ES-I3 (cell line): ENCODE measurements at regions not wholly inside any gene's neighbourhood (a gene's known extent, or its start where the extent isn't known, plus 50 kb on each side); places are given as distances from the start of the nearest gene placed in this dataset.

Experiments
- H3K36me3 ChIP-seq: 2 replicates; pipeline ENCODE4 v1.6.1; 2013; ENCODE audit warnings: mild to moderate bottlenecking, low read length, control low read depth, moderate library complexity; ENCODE audit not compliant: insufficient read depth
- H3K4me1 ChIP-seq: 2 replicates; pipeline ENCODE4 v1.6.1; 2013; ENCODE audit warnings: mild to moderate bottlenecking, control low read depth, low read length; ENCODE audit not compliant: insufficient read depth
- H3K9ac ChIP-seq: 2 replicates; pipeline ENCODE4 v1.6.1; 2013; ENCODE audit warnings: low read depth, mild to moderate bottlenecking, low read length, moderate library complexity
- H3K9me3 ChIP-seq: 2 replicates; pipeline ENCODE4 v1.6.1; 2013; ENCODE audit warnings: mild to moderate bottlenecking, low read length, moderate library complexity; ENCODE audit not compliant: control insufficient read depth, insufficient read depth

DNA sequence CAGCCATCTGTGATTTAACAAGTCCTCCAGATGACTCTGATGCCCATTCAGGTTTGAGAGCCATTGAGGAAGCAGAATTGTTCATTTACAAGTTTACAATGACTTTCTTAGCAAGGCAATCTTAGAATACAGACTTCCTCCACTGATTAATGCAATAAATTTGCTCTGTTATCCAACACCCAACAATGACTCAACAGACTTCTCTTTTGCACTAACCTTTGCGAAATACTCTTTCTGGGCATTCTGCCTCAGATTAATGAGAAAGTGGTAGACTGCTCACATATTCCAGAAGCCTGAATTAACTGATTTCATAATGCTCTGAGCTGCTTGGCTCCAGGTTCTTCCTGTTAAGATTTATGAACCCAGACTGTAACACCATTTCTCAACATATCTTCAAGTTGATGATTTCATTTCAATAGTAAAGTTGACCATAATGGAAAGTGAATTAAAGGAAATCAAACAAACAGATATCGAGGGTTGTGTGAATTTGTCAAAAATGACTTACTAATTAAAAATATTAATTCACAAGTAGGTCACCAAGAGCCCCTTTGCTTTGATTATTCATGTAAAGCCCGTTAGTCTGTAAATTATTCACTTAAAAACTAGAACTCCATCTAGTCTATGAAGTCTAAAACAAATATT is 70.5 kb upstream of the BLID start:
- H3K9ac ChIP-seq, result no peak overlapping the region
- 0 out of 2 replicates have a peak, but pooled peaks cover 2% of the 10 kb centered on the region for H3K9me3 ChIP-seq
- H3K4me1 ChIP-seq, result no peaks in the 10 kb centered on the region
- H3K36me3 ChIP-seq, result no peaks in the 10 kb centered on the region

DNA sequence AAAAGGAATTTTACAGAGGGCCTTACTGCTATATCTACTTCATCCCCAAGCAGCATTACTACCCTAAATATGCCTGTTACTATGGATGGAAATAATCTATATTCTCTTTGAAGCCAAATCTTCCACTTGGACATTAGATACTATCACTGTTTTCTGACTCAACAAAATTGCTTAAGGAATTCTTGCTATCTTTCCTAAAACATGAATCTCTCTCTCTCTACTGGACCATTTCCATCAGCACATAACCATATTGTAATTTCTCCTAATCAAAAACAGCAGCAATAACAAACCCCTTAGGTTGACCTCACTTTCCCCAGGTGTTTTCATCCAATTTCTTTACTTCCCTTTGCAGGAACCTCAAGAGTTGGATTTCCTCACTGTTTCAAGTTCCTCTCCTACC is 67.9 kb upstream of the BLID start:
- Histone ChIP-seq H3K9me3 (0 out of 2 replicates have a peak, but pooled peaks cover 2% of the 10 kb centered on the region), H3K9ac (no peak overlapping the region), H3K36me3 (no peaks in the 10 kb centered on the region), H3K4me1 (peaks cover 18% of the 10 kb centered on the region)

DNA sequence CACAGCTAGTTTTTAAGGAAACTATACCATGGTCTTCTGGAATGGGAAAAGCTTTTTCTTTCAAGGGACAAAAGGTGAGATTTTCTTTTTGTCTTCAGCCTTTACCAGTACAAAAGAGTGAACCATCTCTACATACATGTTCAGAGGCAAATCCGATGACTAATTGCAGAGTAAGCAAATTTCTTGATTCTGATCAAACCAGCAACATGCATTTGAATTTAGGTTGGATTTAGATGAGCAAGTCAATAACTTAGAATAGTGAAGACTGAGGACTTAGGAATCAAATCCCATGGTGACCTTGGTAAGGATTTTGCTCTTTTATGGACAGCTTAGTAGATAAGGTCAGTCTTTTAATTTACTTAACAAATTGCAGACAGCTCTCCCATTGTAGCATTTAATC is 65.9 kb upstream of the BLID start:
- no peak overlapping the region for H3K9ac ChIP-seq
- 0 out of 2 replicates have a peak, but pooled peaks cover 2% of the 10 kb centered on the region for H3K9me3 ChIP-seq
- peaks cover 18% of the 10 kb centered on the region for H3K4me1 ChIP-seq
- H3K36me3 ChIP-seq, result no peaks in the 10 kb centered on the region

- Histone ChIP-seq H3K9ac (no peak overlapping the region), H3K4me1 (peaks cover 18% of the 10 kb centered on the region), H3K36me3 (no peaks in the 10 kb centered on the region), H3K9me3 (no peaks in the 10 kb centered on the region)
Observed at GRCh38 chr11:122181372-122181771, 65.4 kb upstream of the BLID start.

GRCh38 chr11:122179961-122180834 is 64.2 kb upstream of the BLID start:
- Histone ChIP-seq H3K9me3 (no peaks in the 10 kb centered on the region), H3K4me1 (peaks cover 18% of the 10 kb centered on the region), H3K36me3 (no peaks in the 10 kb centered on the region), H3K9ac (no peak overlapping the region)

GRCh38 chr11:122178795-122179194 is 62.8 kb upstream of the BLID start:
- H3K36me3 ChIP-seq, result no peaks in the 10 kb centered on the region
- no peaks in the 10 kb centered on the region for H3K9me3 ChIP-seq
- no peak overlapping the region for H3K9ac ChIP-seq
- H3K4me1 ChIP-seq, result peaks cover 18% of the 10 kb centered on the region

DNA sequence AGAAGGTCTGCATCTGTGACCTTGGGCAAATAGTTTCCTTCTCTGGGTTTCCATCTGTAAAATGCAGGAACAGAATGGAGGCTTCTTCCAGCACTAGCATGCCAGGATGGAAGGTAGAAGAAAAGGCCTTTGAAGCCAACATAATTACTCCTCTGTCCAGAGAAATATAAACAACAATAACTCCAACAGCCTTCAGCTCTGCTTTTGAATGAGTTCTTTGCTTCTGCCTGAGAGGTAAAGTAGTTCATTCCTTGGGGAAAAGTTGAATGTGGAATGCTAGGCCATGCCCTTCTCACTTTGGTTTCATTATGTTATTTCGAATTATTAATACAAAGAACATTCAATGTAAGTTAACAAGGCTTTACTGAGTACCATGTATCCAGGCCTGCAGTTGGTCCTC is 61.2 kb upstream of the BLID start:
- Histone ChIP-seq H3K36me3 (no peaks in the 10 kb centered on the region), H3K4me1 (peaks cover 18% of the 10 kb centered on the region), H3K9ac (no peak overlapping the region), H3K9me3 (no peaks in the 10 kb centered on the region)

DNA sequence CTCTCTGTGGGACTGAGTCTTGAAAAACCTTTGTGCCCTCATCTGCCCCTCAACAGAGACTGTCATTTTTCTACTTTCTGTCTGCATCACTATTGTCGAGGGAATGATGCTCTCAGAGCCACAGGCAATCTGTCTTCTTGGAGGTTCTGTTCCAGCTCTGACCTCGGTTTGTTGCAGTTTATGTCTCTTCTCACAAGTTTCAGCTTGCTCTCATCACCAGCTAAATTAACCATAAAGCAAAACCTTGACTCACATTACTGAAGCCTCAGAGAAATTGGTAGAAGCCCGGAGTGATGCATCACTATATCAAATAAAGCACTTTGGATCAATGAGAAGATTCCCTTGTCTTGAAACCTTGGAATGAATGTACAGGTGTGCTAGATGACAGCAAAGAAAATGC is 60.6 kb upstream of the BLID start:
- Histone ChIP-seq H3K9ac (no peak overlapping the region), H3K36me3 (no peaks in the 10 kb centered on the region), H3K9me3 (no peaks in the 10 kb centered on the region), H3K4me1 (peaks cover 18% of the 10 kb centered on the region)

DNA sequence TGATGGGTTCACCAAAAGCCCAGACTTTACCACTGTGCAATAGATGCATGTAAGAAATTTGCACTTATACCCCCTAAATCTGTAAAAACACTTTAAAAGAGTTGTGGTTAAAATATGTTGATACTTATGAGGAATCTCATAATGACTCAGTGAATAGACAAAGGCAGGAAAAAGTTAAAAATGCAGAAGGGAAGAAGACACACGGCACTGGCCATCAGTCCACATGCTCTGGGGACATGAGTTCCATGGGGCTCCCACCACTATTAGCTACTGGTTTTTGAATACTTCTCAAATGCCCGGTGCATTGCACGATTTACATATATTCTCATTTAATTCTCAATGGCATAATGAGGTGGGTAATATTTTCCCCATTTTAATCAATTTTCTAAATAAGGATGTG is 59.3 kb upstream of the BLID start:
- no peaks in the 10 kb centered on the region for H3K36me3 ChIP-seq
- peaks cover 10% of the 10 kb centered on the region for H3K4me1 ChIP-seq
- no peaks in the 10 kb centered on the region for H3K9me3 ChIP-seq
- no peak overlapping the region for H3K9ac ChIP-seq

DNA sequence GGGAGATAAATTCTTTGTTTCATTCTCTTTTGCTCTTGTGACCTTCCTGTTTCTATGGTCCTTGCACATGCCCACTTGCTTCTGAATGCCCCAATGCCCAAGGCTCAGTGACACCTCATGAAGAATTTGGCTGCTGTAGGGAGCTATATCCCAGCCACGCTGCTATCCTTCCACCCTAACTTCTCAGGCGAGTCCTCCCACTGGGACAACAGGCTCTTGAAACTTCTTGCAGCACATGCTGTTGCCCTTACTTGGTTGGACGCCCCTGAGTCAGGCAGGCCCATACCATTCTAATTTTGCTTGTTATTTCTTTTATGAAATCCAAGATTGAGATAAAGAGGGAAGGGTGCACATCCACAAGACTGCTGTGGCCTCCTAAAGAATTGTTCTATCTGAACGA is 57.6 kb upstream of the BLID start:
- H3K4me1 ChIP-seq, result no peaks in the 10 kb centered on the region
- no peaks in the 10 kb centered on the region for H3K36me3 ChIP-seq
- H3K9me3 ChIP-seq, result no peaks in the 10 kb centered on the region
- H3K9ac ChIP-seq, result no peak overlapping the region

DNA sequence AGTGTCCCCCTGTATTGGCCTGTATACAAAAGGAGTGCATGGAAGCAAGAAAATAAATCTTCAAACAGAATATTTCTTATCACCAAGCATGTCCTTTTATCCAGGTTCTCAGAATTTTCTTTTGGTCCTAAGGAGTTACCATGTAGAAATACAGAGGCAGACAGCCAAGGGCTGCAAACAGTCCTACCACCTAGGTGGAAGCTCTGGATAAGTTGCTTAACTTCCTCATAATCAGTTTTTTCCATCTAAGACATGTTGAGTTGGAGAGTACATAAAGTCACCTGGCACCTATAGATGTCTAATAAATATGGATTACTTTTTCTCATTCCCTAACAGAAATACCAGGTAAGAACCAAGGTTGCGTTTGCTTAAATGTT is 57.0 kb upstream of the BLID start:
- Histone ChIP-seq H3K9ac (no peak overlapping the region), H3K4me1 (peaks cover 1% of the 10 kb centered on the region; the same call in 1 of the 2 replicates), H3K36me3 (no peaks in the 10 kb centered on the region)

GRCh38 chr11:122172352-122173073 is 56.5 kb upstream of the BLID start:
- peaks cover 4% of the 10 kb centered on the region; the same call in 1 of the 2 replicates for H3K4me1 ChIP-seq
- H3K36me3 ChIP-seq, result no peaks in the 10 kb centered on the region
- no peaks in the 10 kb centered on the region for H3K9me3 ChIP-seq
- H3K9ac ChIP-seq, result no peak overlapping the region

More for the DNA sequence above, 57.0 kb upstream of the BLID start:
- no peaks in the 10 kb centered on the region for H3K9me3 ChIP-seq

GRCh38 chr11:122170815-122171475 is 54.9 kb upstream of the BLID start:
- Histone ChIP-seq H3K9me3 (no peaks in the 10 kb centered on the region), H3K9ac (no peak overlapping the region), H3K4me1 (peaks cover 8% of the 10 kb centered on the region), H3K36me3 (no peaks in the 10 kb centered on the region)

DNA sequence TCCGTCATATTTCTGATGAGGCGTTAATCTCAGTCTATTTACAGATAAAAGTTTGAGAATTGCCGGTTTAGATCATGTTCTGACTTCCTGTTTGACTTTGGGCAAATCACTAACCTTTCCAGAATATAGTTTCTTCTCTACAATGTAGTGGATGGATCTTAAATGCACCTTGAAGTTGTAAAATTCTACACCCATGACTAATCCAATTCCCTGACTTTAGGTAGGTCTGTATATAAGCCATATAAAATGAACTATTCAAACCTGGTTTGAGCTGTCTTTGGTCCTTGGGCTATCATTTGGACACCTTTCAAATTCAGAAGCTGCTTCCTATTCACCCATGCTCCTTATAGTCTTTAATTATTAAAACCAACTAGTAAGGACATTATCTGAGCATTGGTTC is 52.2 kb upstream of the BLID start:
- Histone ChIP-seq H3K36me3 (no peaks in the 10 kb centered on the region), H3K4me1 (peaks cover 8% of the 10 kb centered on the region), H3K9me3 (no peaks in the 10 kb centered on the region), H3K9ac (no peak overlapping the region)
